HCT116 (cell line): ENCODE measurements at regions not wholly inside any gene's neighbourhood (a gene's known extent, or its start where the extent isn't known, plus 50 kb on each side); places are given as distances from the start of the nearest gene placed in this dataset.

Source experiments
- CEBPB ChIP-seq: IDR thresholded peaks from 2 replicates; pipeline ENCODE4 v1.6.1; 2012; ENCODE audit warnings: low read depth
- EZH2 ChIP-seq: fragments of 200-600 bp; sonication (generic); IDR thresholded peaks from 2 replicates; pipeline ENCODE4 v1.6.1; 2017; ENCODE audit warnings: antibody characterized with exemption, mixed run types
- JUND ChIP-seq: IDR thresholded peaks from 2 replicates; pipeline ENCODE4 v1.6.1; 2012
- POLR2A ChIP-seq: IDR thresholded peaks from 2 replicates; pipeline ENCODE4 v1.7.0; 2011; ENCODE audit warnings: borderline replicate concordance; ENCODE audit not compliant: insufficient read depth, insufficient read length; ENCODE audit errors: extremely low read depth
- POLR2AphosphoS5 ChIP-seq: IDR thresholded peaks from 2 replicates; pipeline ENCODE4 v1.6.1; 2011; ENCODE audit warnings: mild to moderate bottlenecking, low read depth, low read length, moderate library complexity
- SIN3A ChIP-seq: IDR thresholded peaks from 2 replicates; pipeline ENCODE4 v1.6.1; 2012; ENCODE audit warnings: low read depth
- TF ChIP-seq, protein P1 (sequence below), 3 experiments: fragments of 200-600 bp in 1 of 3; sonication (generic) in 1 of 3; IDR thresholded peaks in 2 of 3; conservative IDR thresholded peaks in 1 of 3; 2 replicates each; pipeline ENCODE4 v1.5.1; 2012 to 2017; ENCODE audit warnings: low read depth in 2 of 3, low read length in 2 of 3, antibody characterized with exemption in 1 of 3, borderline replicate concordance in 1 of 3, control low read depth in 1 of 3, mild to moderate bottlenecking in 1 of 3, mixed read lengths in 1 of 3, mixed run types in 1 of 3, moderate library complexity in 1 of 3; ENCODE audit not compliant: insufficient read depth in 1 of 3
- TF ChIP-seq, protein P2 (sequence below): IDR thresholded peaks from 2 replicates; pipeline ENCODE4 v1.6.1; 2012
- TF ChIP-seq, protein P3 (sequence below): IDR thresholded peaks from 2 replicates; pipeline ENCODE4 v1.6.1; 2012; ENCODE audit warnings: low read depth
- TF ChIP-seq, protein P4 (sequence below): IDR thresholded peaks from 2 replicates; pipeline ENCODE4 v1.6.1; 2012

DNA sequence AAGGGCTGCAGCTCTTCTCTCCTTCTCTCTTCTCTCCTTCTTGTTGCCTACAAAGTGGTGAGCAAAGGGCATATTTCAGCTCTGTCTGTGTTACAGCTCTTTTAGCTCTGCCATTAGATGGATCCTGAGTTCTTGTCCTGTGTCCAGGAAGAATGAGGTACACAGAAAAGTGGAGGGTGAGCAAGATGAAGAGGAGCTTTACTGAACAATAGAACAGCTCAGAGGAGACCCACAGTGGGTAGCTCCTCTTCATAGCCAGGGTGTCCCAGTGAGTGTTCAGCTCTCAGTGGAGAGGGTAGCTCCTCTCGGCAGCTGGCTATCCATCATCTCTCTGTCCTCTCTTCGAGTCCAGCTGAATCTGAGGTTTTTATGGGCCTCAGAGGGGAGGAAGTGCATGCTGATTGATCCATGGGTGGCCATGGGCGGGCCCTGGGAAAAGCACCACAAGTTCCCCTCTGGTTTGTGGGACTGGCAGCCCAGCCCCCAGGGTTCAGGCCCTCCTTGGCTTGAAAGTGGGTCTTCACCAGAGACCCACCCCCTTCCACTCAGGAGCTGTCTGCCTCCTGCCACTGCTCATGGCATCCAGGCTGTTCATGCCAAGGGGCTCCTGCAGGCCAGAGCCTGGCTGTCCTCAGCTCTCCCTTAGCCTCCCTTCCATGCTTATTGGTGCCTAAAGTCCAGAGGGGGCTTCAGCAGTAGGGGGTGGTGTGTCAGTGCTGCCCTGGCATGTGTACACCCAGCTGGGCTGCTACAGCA is 109.1 kb upstream of the FAM180A start:
- TF ChIP-seq, protein P1, sequence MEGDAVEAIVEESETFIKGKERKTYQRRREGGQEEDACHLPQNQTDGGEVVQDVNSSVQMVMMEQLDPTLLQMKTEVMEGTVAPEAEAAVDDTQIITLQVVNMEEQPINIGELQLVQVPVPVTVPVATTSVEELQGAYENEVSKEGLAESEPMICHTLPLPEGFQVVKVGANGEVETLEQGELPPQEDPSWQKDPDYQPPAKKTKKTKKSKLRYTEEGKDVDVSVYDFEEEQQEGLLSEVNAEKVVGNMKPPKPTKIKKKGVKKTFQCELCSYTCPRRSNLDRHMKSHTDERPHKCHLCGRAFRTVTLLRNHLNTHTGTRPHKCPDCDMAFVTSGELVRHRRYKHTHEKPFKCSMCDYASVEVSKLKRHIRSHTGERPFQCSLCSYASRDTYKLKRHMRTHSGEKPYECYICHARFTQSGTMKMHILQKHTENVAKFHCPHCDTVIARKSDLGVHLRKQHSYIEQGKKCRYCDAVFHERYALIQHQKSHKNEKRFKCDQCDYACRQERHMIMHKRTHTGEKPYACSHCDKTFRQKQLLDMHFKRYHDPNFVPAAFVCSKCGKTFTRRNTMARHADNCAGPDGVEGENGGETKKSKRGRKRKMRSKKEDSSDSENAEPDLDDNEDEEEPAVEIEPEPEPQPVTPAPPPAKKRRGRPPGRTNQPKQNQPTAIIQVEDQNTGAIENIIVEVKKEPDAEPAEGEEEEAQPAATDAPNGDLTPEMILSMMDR (IDR thresholded peaks at IDR 0.05 in 2 of 3, conservative IDR thresholded peaks at IDR 0.05 in 1 of 3; ENCODE audit: borderline replicate concordance in 1 of 3, insufficient read depth in 1 of 3, low read depth in 2 of 3, low read length in 2 of 3) = no peak
- TF ChIP-seq POLR2A = no peak
- TF ChIP-seq JUND = no peak
- no peak for TF ChIP-seq POLR2AphosphoS5
- TF ChIP-seq EZH2 = no peak
- TF ChIP-seq, protein P2, sequence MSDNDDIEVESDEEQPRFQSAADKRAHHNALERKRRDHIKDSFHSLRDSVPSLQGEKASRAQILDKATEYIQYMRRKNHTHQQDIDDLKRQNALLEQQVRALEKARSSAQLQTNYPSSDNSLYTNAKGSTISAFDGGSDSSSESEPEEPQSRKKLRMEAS = no peak
- no peak for TF ChIP-seq CEBPB
- no peak for TF ChIP-seq SIN3A
- TF ChIP-seq, protein P3, sequence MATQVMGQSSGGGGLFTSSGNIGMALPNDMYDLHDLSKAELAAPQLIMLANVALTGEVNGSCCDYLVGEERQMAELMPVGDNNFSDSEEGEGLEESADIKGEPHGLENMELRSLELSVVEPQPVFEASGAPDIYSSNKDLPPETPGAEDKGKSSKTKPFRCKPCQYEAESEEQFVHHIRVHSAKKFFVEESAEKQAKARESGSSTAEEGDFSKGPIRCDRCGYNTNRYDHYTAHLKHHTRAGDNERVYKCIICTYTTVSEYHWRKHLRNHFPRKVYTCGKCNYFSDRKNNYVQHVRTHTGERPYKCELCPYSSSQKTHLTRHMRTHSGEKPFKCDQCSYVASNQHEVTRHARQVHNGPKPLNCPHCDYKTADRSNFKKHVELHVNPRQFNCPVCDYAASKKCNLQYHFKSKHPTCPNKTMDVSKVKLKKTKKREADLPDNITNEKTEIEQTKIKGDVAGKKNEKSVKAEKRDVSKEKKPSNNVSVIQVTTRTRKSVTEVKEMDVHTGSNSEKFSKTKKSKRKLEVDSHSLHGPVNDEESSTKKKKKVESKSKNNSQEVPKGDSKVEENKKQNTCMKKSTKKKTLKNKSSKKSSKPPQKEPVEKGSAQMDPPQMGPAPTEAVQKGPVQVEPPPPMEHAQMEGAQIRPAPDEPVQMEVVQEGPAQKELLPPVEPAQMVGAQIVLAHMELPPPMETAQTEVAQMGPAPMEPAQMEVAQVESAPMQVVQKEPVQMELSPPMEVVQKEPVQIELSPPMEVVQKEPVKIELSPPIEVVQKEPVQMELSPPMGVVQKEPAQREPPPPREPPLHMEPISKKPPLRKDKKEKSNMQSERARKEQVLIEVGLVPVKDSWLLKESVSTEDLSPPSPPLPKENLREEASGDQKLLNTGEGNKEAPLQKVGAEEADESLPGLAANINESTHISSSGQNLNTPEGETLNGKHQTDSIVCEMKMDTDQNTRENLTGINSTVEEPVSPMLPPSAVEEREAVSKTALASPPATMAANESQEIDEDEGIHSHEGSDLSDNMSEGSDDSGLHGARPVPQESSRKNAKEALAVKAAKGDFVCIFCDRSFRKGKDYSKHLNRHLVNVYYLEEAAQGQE = no peak
- TF ChIP-seq, protein P4, sequence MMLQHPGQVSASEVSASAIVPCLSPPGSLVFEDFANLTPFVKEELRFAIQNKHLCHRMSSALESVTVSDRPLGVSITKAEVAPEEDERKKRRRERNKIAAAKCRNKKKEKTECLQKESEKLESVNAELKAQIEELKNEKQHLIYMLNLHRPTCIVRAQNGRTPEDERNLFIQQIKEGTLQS = no peak
